ENCODE measurements at regions not wholly inside any gene's neighbourhood (a gene's known extent, or its start where the extent isn't known, plus 50 kb on each side); places are given as distances from the start of the nearest gene placed in this dataset.

GRCh38 chr14:21840765-21841164 lies 167.1 kb upstream of the OR4E1 start:
- Histone ChIP-seq H2AK5ac (ENCODE audit: low read depth, low read length) (no peak overlapping the region), H3K9me3 (ENCODE audit: control insufficient read depth, insufficient read depth, low read length) (no peaks in the 10 kb centered on the region), H4K20me1 (ENCODE audit: insufficient read depth, low read length) (no peaks in the 10 kb centered on the region), H2BK120ac (ENCODE audit: low read depth, low read length) (no peak overlapping the region), H3K14ac (replicated peaks; ENCODE audit: low read depth, low read length) (no peak overlapping the region), H3K27ac (ENCODE audit: insufficient read depth, low read length) (no peak overlapping the region), H3K36me3 (ENCODE audit: control insufficient read depth, insufficient read depth, low read length) (no peaks in the 10 kb centered on the region), H3K79me1 (ENCODE audit: low read depth in 1 of 2, low read length in 2 of 2) (no peaks in the 10 kb centered on the region), H3K4me1 (ENCODE audit: control insufficient read depth, insufficient read depth, low read length) (no peaks in the 10 kb centered on the region), H2BK5ac (ENCODE audit: low read depth, low read length, poor library complexity, severe bottlenecking) (no peak overlapping the region), H2BK20ac (ENCODE audit: low read depth, low read length) (no peak overlapping the region), H2AFZ (replicated peaks; ENCODE audit: low read length, poor library complexity) (no peak overlapping the region), H3K56ac (ENCODE audit: extremely low read depth, insufficient read depth, low read length) (no peak overlapping the region), H3K4me3 (ENCODE audit: insufficient read depth, low read depth, low read length) (no peak overlapping the region), H4K91ac (ENCODE audit: insufficient read depth, low read depth, low read length) (no peak overlapping the region), H3K9ac (ENCODE audit: low read depth, low read length) (no peak overlapping the region), H4K8ac (ENCODE audit: low read depth in 2 of 2, low read length in 2 of 2) (no peak overlapping the region), H3K9me1 (ENCODE audit: insufficient read depth, low read length) (no peaks in the 10 kb centered on the region), H2BK15ac (ENCODE audit: low read depth, low read length) (no peak overlapping the region), H3K4ac (ENCODE audit: low read depth, low read length) (no peak overlapping the region), H3K23ac (ENCODE audit: low read depth, low read length) (no peak overlapping the region), H2AK9ac (replicated peaks; ENCODE audit: low read depth, low read length, poor library complexity) (no peak overlapping the region), H3K18ac (ENCODE audit: low read depth, low read length) (no peak overlapping the region), H3K4me2 (ENCODE audit: low read depth, low read length) (no peak overlapping the region), H3K27me3 (ENCODE audit: control insufficient read depth, insufficient read depth, low read length) (no peaks in the 10 kb centered on the region), H4K5ac (ENCODE audit: low read depth, low read length) (no peak overlapping the region)
- BruUV-seq (replicated peaks), result no TSS peak
- dilution Hi-C loops (cut with HindIII; ENCODE audit: low sequenced_read_pairs, unreplicated experiment) (no loop called here), intact Hi-C loops (cut with micrococcal nuclease) (no loop called here), in situ Hi-C loops (cut with MboI; ENCODE audit: low sequenced_read_pairs) (no loop called here)
- TF ChIP-seq POLR2A (IDR thresholded peaks at IDR 0.05; ENCODE audit: low read depth, low read length) (no peak), MXI1 (IDR thresholded peaks at IDR 0.05; ENCODE audit: borderline replicate concordance, low read depth, low read length) (no peak), BHLHE40 (IDR thresholded peaks at IDR 0.05; ENCODE audit: low read depth, low read length) (no peak), MAZ (IDR thresholded peaks at IDR 0.05; ENCODE audit: borderline replicate concordance, low read depth, low read length) (no peak), CHD1 (IDR thresholded peaks at IDR 0.05; ENCODE audit: low read depth, low read length) (no peak), MAFK (IDR thresholded peaks at IDR 0.05; ENCODE audit: low read depth, low read length) (no peak), SMC3 (IDR thresholded peaks at IDR 0.05; ENCODE audit: low read depth, low read length) (no peak), RFX5 (IDR thresholded peaks at IDR 0.05; ENCODE audit: low read depth, low read length) (no peak), CEBPB (IDR thresholded peaks at IDR 0.05; ENCODE audit: low read depth, low read length) (no peak), NFE2L2 (IDR thresholded peaks at IDR 0.05; ENCODE audit: low read depth, low read length) (no peak), USF2 (IDR thresholded peaks at IDR 0.05; ENCODE audit: low read depth, low read length) (no peak), RCOR1 (IDR thresholded peaks at IDR 0.05; ENCODE audit: insufficient replicate concordance, low read length) (no peak), FOS (IDR thresholded peaks at IDR 0.05; ENCODE audit: low read depth, low read length) (no peak)
- TF ChIP-seq, protein P1, sequence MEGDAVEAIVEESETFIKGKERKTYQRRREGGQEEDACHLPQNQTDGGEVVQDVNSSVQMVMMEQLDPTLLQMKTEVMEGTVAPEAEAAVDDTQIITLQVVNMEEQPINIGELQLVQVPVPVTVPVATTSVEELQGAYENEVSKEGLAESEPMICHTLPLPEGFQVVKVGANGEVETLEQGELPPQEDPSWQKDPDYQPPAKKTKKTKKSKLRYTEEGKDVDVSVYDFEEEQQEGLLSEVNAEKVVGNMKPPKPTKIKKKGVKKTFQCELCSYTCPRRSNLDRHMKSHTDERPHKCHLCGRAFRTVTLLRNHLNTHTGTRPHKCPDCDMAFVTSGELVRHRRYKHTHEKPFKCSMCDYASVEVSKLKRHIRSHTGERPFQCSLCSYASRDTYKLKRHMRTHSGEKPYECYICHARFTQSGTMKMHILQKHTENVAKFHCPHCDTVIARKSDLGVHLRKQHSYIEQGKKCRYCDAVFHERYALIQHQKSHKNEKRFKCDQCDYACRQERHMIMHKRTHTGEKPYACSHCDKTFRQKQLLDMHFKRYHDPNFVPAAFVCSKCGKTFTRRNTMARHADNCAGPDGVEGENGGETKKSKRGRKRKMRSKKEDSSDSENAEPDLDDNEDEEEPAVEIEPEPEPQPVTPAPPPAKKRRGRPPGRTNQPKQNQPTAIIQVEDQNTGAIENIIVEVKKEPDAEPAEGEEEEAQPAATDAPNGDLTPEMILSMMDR (conservative IDR thresholded peaks at IDR 0.05; ENCODE audit: low read depth, low read length), result no peak
- TF ChIP-seq, protein P2, sequence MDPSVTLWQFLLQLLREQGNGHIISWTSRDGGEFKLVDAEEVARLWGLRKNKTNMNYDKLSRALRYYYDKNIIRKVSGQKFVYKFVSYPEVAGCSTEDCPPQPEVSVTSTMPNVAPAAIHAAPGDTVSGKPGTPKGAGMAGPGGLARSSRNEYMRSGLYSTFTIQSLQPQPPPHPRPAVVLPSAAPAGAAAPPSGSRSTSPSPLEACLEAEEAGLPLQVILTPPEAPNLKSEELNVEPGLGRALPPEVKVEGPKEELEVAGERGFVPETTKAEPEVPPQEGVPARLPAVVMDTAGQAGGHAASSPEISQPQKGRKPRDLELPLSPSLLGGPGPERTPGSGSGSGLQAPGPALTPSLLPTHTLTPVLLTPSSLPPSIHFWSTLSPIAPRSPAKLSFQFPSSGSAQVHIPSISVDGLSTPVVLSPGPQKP (IDR thresholded peaks at IDR 0.05; ENCODE audit: borderline replicate concordance, low read depth, low read length), result no peak
- DNase-seq, result no peak
- CTCF ChIA-PET, result no interaction called here
- ATAC-seq (ENCODE audit: low read depth), result no peak
- POLR2A ChIA-PET (ENCODE audit: unreplicated experiment), result no interaction called here
- 20% methylated on average over 1 of the region's 4 CpGs; no CpG with 5 or more reads in 1 of the 2 experiments for WGBS, 2 experiments (ENCODE audit: extremely low coverage in 2 of 2, insufficient read length in 1 of 2)

Measured in IMR-90 (cell line).